RWPE2 (cell line): ENCODE measurements at regions not wholly inside any gene's neighbourhood (a gene's known extent, or its start where the extent isn't known, plus 50 kb on each side); places are given as distances from the start of the nearest gene placed in this dataset.

ENCODE experiments used
- ATAC-seq: fragments of 200-7000 bp; cut with Tn5 transposase; 3 replicates; pipeline ENCODE4 v1.9.1; 2021; ENCODE audit warnings: low read depth
- DNase-seq: peaks from one replicate; pipeline ENCODE4 v3.0.0-alpha.2; 2020; ENCODE audit warnings: low spot score
- H3K27ac ChIP-seq: fragments of 450-650 bp; 2 replicates; pipeline ENCODE4 v1.5.1; 2017; ENCODE audit warnings: mild to moderate bottlenecking; ENCODE audit not compliant: poor library complexity, severe bottlenecking
- H3K27me3 ChIP-seq: fragments of 250-450 bp; sonication (Bioruptor Pico); 2 replicates; pipeline ENCODE4 v1.5.1; 2021; ENCODE audit warnings: mild to moderate bottlenecking, moderate library complexity; ENCODE audit not compliant: insufficient read depth, poor library complexity, severe bottlenecking
- H3K36me3 ChIP-seq: fragments of 250-450 bp; sonication (Bioruptor Pico); 2 replicates; pipeline ENCODE4 v1.5.1; 2020; ENCODE audit warnings: low read depth, mild to moderate bottlenecking, moderate library complexity
- H3K4me1 ChIP-seq: fragments of 250-450 bp; sonication (Bioruptor Pico); 2 replicates; pipeline ENCODE4 v1.5.1; 2021; ENCODE audit warnings: mild to moderate bottlenecking, moderate library complexity; ENCODE audit not compliant: insufficient read depth, poor library complexity, severe bottlenecking
- H3K4me3 ChIP-seq: fragments of 250-450 bp; sonication (Bioruptor Pico); 2 replicates; pipeline ENCODE4 v1.5.1; 2021; ENCODE audit warnings: mild to moderate bottlenecking, moderate library complexity; ENCODE audit not compliant: severe bottlenecking
- H3K9me3 ChIP-seq: fragments of 250-450 bp; sonication (Bioruptor Pico); 2 replicates; pipeline ENCODE4 v1.5.1; 2021; ENCODE audit warnings: mild to moderate bottlenecking, moderate library complexity; ENCODE audit not compliant: severe bottlenecking
- CTCF ChIP-seq: fragments of 450-650 bp; IDR thresholded peaks from one replicate; pipeline ENCODE4 v1.5.1; 2017; ENCODE audit warnings: mild to moderate bottlenecking, moderate library complexity; ENCODE audit not compliant: poor library complexity, severe bottlenecking

- no peaks in the 10 kb centered on the region for H3K36me3 ChIP-seq
- no peak for ATAC-seq
- no peaks in the 10 kb centered on the region for H3K27me3 ChIP-seq
- H3K27ac ChIP-seq: no peak overlapping the region
- DNase-seq: no peak
- no peak overlapping the region for H3K4me3 ChIP-seq
- TF ChIP-seq CTCF: no peak
- peaks cover 4% of the 10 kb centered on the region for H3K4me1 ChIP-seq
- H3K9me3 ChIP-seq: no peaks in the 10 kb centered on the region
Measured at GRCh38 chr10:21431799-21432198, 93.7 kb downstream of the SKIDA1 start.

- Histone ChIP-seq H3K36me3 (no peaks in the 10 kb centered on the region), H3K9me3 (no peaks in the 10 kb centered on the region), H3K4me1 (peaks cover 4% of the 10 kb centered on the region), H3K27ac (no peak overlapping the region), H3K27me3 (no peaks in the 10 kb centered on the region), H3K4me3 (no peak overlapping the region)
- DNase-seq (no peak), ATAC-seq (peak; percentile 54; the same call in 2 of the 3 replicates)
- TF ChIP-seq CTCF: no peak
Measured at GRCh38 chr10:21427804-21428481, 97.5 kb downstream of the SKIDA1 start.

GRCh38 chr10:21424459-21424861 is 101.0 kb downstream of the SKIDA1 start:
- H3K27me3 ChIP-seq: no peaks in the 10 kb centered on the region
- H3K4me3 ChIP-seq: no peak overlapping the region
- DNase-seq: no peak
- TF ChIP-seq CTCF: no peak
- no peak for ATAC-seq
- no peaks in the 10 kb centered on the region for H3K36me3 ChIP-seq
- no peaks in the 10 kb centered on the region for H3K9me3 ChIP-seq
- no peaks in the 10 kb centered on the region for H3K4me1 ChIP-seq
- H3K27ac ChIP-seq: no peak overlapping the region

- no peak for ATAC-seq
- Histone ChIP-seq H3K36me3 (no peaks in the 10 kb centered on the region), H3K4me3 (no peak overlapping the region), H3K27me3 (no peaks in the 10 kb centered on the region), H3K4me1 (no peaks in the 10 kb centered on the region), H3K9me3 (no peaks in the 10 kb centered on the region), H3K27ac (no peak overlapping the region)
- no peak for TF ChIP-seq CTCF
- DNase-seq: no peak
Measured at GRCh38 chr10:21423850-21424249, 101.6 kb downstream of the SKIDA1 start.

GRCh38 chr10:21423338-21423737 is 102.1 kb downstream of the SKIDA1 start:
- Histone ChIP-seq H3K27me3 (no peaks in the 10 kb centered on the region), H3K9me3 (no peaks in the 10 kb centered on the region), H3K4me3 (no peak overlapping the region), H3K27ac (no peak overlapping the region), H3K4me1 (no peaks in the 10 kb centered on the region), H3K36me3 (no peaks in the 10 kb centered on the region)
- ATAC-seq (no peak), DNase-seq (no peak)
- no peak for TF ChIP-seq CTCF
